Smooth muscle cell (in vitro differentiated cells): ENCODE measurements at regions not wholly inside any gene's neighbourhood (a gene's known extent, or its start where the extent isn't known, plus 50 kb on each side); places are given as distances from the start of the nearest gene placed in this dataset.
"Not testable (repeated sequence)": the region's sequence is repeated elsewhere in the genome, so short reads cannot be mapped to it uniquely, and the experiment has no call there.

Experiments used
- DNase-seq: peaks from one replicate; lab custom pipeline; 2025; ENCODE audit not compliant: unreplicated experiment; lab: John Stamatoyannopoulos, UW
- H2AFZ ChIP-seq: fragments of 200-600 bp; sonication (generic); 2 replicates; pipeline ENCODE4 v1.6.0; 2016; ENCODE audit warnings: antibody characterized with exemption, low read depth, mild to moderate bottlenecking
- H3F3A ChIP-seq: fragments of 200-600 bp; sonication (generic); 2 replicates; pipeline ENCODE4 v1.6.0; 2017; ENCODE audit warnings: antibody characterized with exemption, low read depth
- H3K27ac ChIP-seq: fragments of 200-600 bp; sonication (generic); 2 replicates; pipeline ENCODE4 v1.5.1; 2016; ENCODE audit warnings: low read depth, mild to moderate bottlenecking
- H3K27me3 ChIP-seq: fragments of 200-600 bp; sonication (generic); 2 replicates; pipeline ENCODE4 v1.6.1; 2016; ENCODE audit warnings: low read depth, mild to moderate bottlenecking
- H3K36me3 ChIP-seq: fragments of 200-600 bp; sonication (generic); 2 replicates; pipeline ENCODE4 v1.5.1; 2016; ENCODE audit warnings: low read depth
- H3K4me1 ChIP-seq: fragments of 200-600 bp; sonication (generic); 2 replicates; pipeline ENCODE4 v1.5.1; 2016; ENCODE audit warnings: low read depth
- H3K4me2 ChIP-seq: fragments of 200-600 bp; sonication (generic); 2 replicates; pipeline ENCODE4 v1.6.0; 2016; ENCODE audit warnings: mild to moderate bottlenecking
- H3K4me3 ChIP-seq: fragments of 200-600 bp; sonication (generic); 2 replicates; pipeline ENCODE4 v1.5.1; 2016; ENCODE audit warnings: mild to moderate bottlenecking
- H3K79me2 ChIP-seq: fragments of 200-600 bp; sonication (generic); 2 replicates; pipeline ENCODE4 v1.6.0; 2016; ENCODE audit warnings: low read depth, mild to moderate bottlenecking
- H3K9ac ChIP-seq: fragments of 200-600 bp; sonication (generic); 2 replicates; pipeline ENCODE4 v1.6.0; 2016; ENCODE audit warnings: low read depth
- H3K9me3 ChIP-seq: fragments of 200-600 bp; sonication (generic); replicated peaks from 2 replicates; pipeline ENCODE4 v1.5.1; 2016; ENCODE audit warnings: low read depth
- H4K20me1 ChIP-seq: fragments of 200-600 bp; sonication (generic); 2 replicates; pipeline ENCODE4 v1.6.0; 2016; ENCODE audit warnings: low read depth
- CTCF ChIP-seq: fragments of 200-600 bp; sonication (generic); IDR thresholded peaks from 2 replicates; pipeline ENCODE4 v1.5.1; 2017; ENCODE audit warnings: borderline replicate concordance, mild to moderate bottlenecking, antibody characterized with exemption; ENCODE audit not compliant: insufficient read depth, poor library complexity, severe bottlenecking
- WGBS: methylation state at CpG from one replicate; pipeline ENCODE4 v1.1.7; 2016; ENCODE audit warnings: low lambda C conversion rate; 5-methylcytosine and 5-hydroxymethylcytosine counted together

GRCh38 chr2:209240204-209240603, 183.6 kb upstream of the MAP2 start:
- H3K9ac ChIP-seq: no peak overlapping the region

GRCh38 chr2:209253544-209253943, 170.3 kb upstream of the MAP2 start:
- Histone ChIP-seq H2AFZ (no peak overlapping the region), H3K9me3 (no peaks in the 10 kb centered on the region), H3K4me3 (no peak overlapping the region), H3K27me3 (no peaks in the 10 kb centered on the region), H3K79me2 (no peaks in the 10 kb centered on the region), H4K20me1 (no peaks in the 10 kb centered on the region), H3F3A (no peaks in the 10 kb centered on the region), H3K4me1 (no peaks in the 10 kb centered on the region), H3K36me3 (no peaks in the 10 kb centered on the region), H3K4me2 (no peak overlapping the region), H3K27ac (no peak overlapping the region), H3K9ac (no peak overlapping the region)
- TF ChIP-seq CTCF: no peak
- DNase-seq: no peak
- 99% methylated on average over 2 of the region's 2 CpGs for WGBS

More at GRCh38 chr2:209240204-209240603, 183.6 kb upstream of the MAP2 start:
- H3K4me2 ChIP-seq: no peak overlapping the region
- H4K20me1 ChIP-seq: no peaks in the 10 kb centered on the region
- no peaks in the 10 kb centered on the region for H3K79me2 ChIP-seq
- no peaks in the 10 kb centered on the region for H3F3A ChIP-seq
- no peaks in the 10 kb centered on the region for H3K27me3 ChIP-seq
- H3K9me3 ChIP-seq: no peaks in the 10 kb centered on the region
- H3K36me3 ChIP-seq: no peaks in the 10 kb centered on the region
- H2AFZ ChIP-seq: no peak overlapping the region
- H3K4me1 ChIP-seq: no peaks in the 10 kb centered on the region
- H3K4me3 ChIP-seq: no peak overlapping the region
- 74% methylated on average over 1 of the region's 1 CpG for WGBS
- DNase-seq: no peak
- no peak overlapping the region for H3K27ac ChIP-seq
- TF ChIP-seq CTCF: no peak

GRCh38 chr2:209259767-209260166, 164.1 kb upstream of the MAP2 start:
- TF ChIP-seq CTCF: no peak
- Histone ChIP-seq H3K79me2 (no peaks in the 10 kb centered on the region), H3F3A (no peaks in the 10 kb centered on the region), H3K9ac (no peak overlapping the region), H4K20me1 (no peaks in the 10 kb centered on the region), H2AFZ (no peak overlapping the region), H3K9me3 (no peaks in the 10 kb centered on the region), H3K27ac (no peak overlapping the region), H3K4me2 (no peak overlapping the region), H3K27me3 (no peaks in the 10 kb centered on the region), H3K4me3 (no peak overlapping the region), H3K4me1 (no peaks in the 10 kb centered on the region), H3K36me3 (no peaks in the 10 kb centered on the region)
- no peak for DNase-seq
- WGBS: 94% methylated on average over 7 of the region's 7 CpGs

GRCh38 chr2:209260281-209260680, 163.6 kb upstream of the MAP2 start:
- H3K79me2 ChIP-seq: no peaks in the 10 kb centered on the region
- no peak overlapping the region for H3K9ac ChIP-seq
- 96% methylated on average over 5 of the region's 5 CpGs for WGBS
- no peak for DNase-seq
- no peak overlapping the region for H3K27ac ChIP-seq
- H4K20me1 ChIP-seq: no peaks in the 10 kb centered on the region
- no peak overlapping the region for H2AFZ ChIP-seq
- no peaks in the 10 kb centered on the region for H3K36me3 ChIP-seq
- H3K9me3 ChIP-seq: no peaks in the 10 kb centered on the region
- H3K27me3 ChIP-seq: no peaks in the 10 kb centered on the region
- no peaks in the 10 kb centered on the region for H3F3A ChIP-seq
- no peak for TF ChIP-seq CTCF
- no peak overlapping the region for H3K4me3 ChIP-seq
- no peaks in the 10 kb centered on the region for H3K4me1 ChIP-seq
- H3K4me2 ChIP-seq: no peak overlapping the region

- H3K4me1 ChIP-seq, H3K9ac ChIP-seq, H3K4me3 ChIP-seq, DNase-seq, H3K27ac ChIP-seq, H3K27me3 ChIP-seq, H3K4me2 ChIP-seq, H4K20me1 ChIP-seq, H3F3A ChIP-seq, H2AFZ ChIP-seq, H3K79me2 ChIP-seq, H3K36me3 ChIP-seq, H3K9me3 ChIP-seq: not testable (repeated sequence)
- WGBS: 89% methylated on average over 16 of the region's 16 CpGs
Observed at GRCh38 chr2:209261366-209262053, 162.3 kb upstream of the MAP2 start.
